Nephron (organoid): ENCODE measurements at regions not wholly inside any gene's neighbourhood (a gene's known extent, or its start where the extent isn't known, plus 50 kb on each side); places are given as distances from the start of the nearest gene placed in this dataset.

Experiments used
- H3K27ac Mint-ChIP-seq, 3 experiments: 2 replicates each; pipeline ENCODE4 v1.8.0; 2020; ENCODE audit warnings: mixed read lengths in 3 of 3, mild to moderate bottlenecking in 2 of 3, moderate library complexity in 1 of 3
- H3K27me3 Mint-ChIP-seq: 2 replicates; pipeline ENCODE4 v1.8.0; 2021; ENCODE audit warnings: low read depth, mild to moderate bottlenecking, moderate library complexity, mixed read lengths
- H3K36me3 Mint-ChIP-seq: 2 replicates; pipeline ENCODE4 v1.8.0; 2020; ENCODE audit warnings: low read depth, mixed read lengths
- H3K4me1 Mint-ChIP-seq: 2 replicates; pipeline ENCODE4 v1.8.0; 2020; ENCODE audit warnings: mixed read lengths
- H3K4me3 Mint-ChIP-seq, 3 experiments: 2 replicates each; pipeline ENCODE4 v1.8.0; 2020; ENCODE audit warnings: mild to moderate bottlenecking in 3 of 3, mixed read lengths in 3 of 3, moderate library complexity in 2 of 3
- H3K9me3 Mint-ChIP-seq: 2 replicates; pipeline ENCODE4 v1.8.0; 2020; ENCODE audit warnings: mixed read lengths
- CTCF ChIP-seq, 3 experiments: fragments of 200-600 bp; sonication (generic); IDR thresholded peaks; one replicate each; pipeline ENCODE4 v1.5.0; 2021; ENCODE audit warnings: antibody characterized with exemption in 3 of 3; ENCODE audit not compliant: unreplicated experiment in 3 of 3

GRCh38 chr13:66071608-66072007 is 1158.5 kb downstream of the PCDH9 start:
- Mint-ChIP-seq H3K27ac (no peak overlapping the region), H3K36me3 (no peaks in the 10 kb centered on the region), H3K4me3 (no peak overlapping the region), H3K4me1 (no peaks in the 10 kb centered on the region), H3K9me3 (no peaks in the 10 kb centered on the region), H3K27me3 (no peaks in the 10 kb centered on the region)
- TF ChIP-seq CTCF (IDR thresholded peaks at IDR 0.05; ENCODE audit: unreplicated experiment in 3 of 3) = no peak

- TF ChIP-seq CTCF (IDR thresholded peaks at IDR 0.05; ENCODE audit: unreplicated experiment in 3 of 3) = no peak
- Mint-ChIP-seq H3K4me1 (no peaks in the 10 kb centered on the region), H3K27ac (no peak overlapping the region), H3K9me3 (no peaks in the 10 kb centered on the region), H3K4me3 (no peak overlapping the region), H3K36me3 (no peaks in the 10 kb centered on the region), H3K27me3 (no peaks in the 10 kb centered on the region)
Observed at GRCh38 chr13:66071029-66071428, 1159.1 kb downstream of the PCDH9 start.

- H3K9me3 Mint-ChIP-seq = no peaks in the 10 kb centered on the region
- H3K27me3 Mint-ChIP-seq = no peaks in the 10 kb centered on the region
- H3K36me3 Mint-ChIP-seq = no peaks in the 10 kb centered on the region
- H3K4me1 Mint-ChIP-seq = no peaks in the 10 kb centered on the region
- H3K27ac Mint-ChIP-seq = no peak overlapping the region
- TF ChIP-seq CTCF (IDR thresholded peaks at IDR 0.05; ENCODE audit: unreplicated experiment in 3 of 3) = no peak
- no peak overlapping the region for H3K4me3 Mint-ChIP-seq
Observed at GRCh38 chr13:66069570-66069969, 1160.6 kb downstream of the PCDH9 start.

- no peak for TF ChIP-seq CTCF (IDR thresholded peaks at IDR 0.05; ENCODE audit: unreplicated experiment in 3 of 3)
- Mint-ChIP-seq H3K4me3 (no peak overlapping the region), H3K9me3 (no peaks in the 10 kb centered on the region)
Observed at GRCh38 chr13:66068683-66069082, 1161.5 kb downstream of the PCDH9 start.

GRCh38 chr13:66048888-66049287 is 1181.2 kb downstream of the PCDH9 start:
- peaks cover 3% of the 10 kb centered on the region for H3K36me3 Mint-ChIP-seq
- no peaks in the 10 kb centered on the region for H3K27me3 Mint-ChIP-seq
- no peak overlapping the region for H3K27ac Mint-ChIP-seq
- no peak overlapping the region for H3K4me3 Mint-ChIP-seq
- no peak for TF ChIP-seq CTCF (IDR thresholded peaks at IDR 0.05; ENCODE audit: unreplicated experiment in 3 of 3)
- H3K4me1 Mint-ChIP-seq = no peaks in the 10 kb centered on the region
- peaks cover 3% of the 10 kb centered on the region for H3K9me3 Mint-ChIP-seq

More at GRCh38 chr13:66068683-66069082, 1161.5 kb downstream of the PCDH9 start:
- H3K27ac Mint-ChIP-seq = no peak overlapping the region
- H3K27me3 Mint-ChIP-seq = peaks cover 3% of the 10 kb centered on the region
- no peaks in the 10 kb centered on the region for H3K4me1 Mint-ChIP-seq
- H3K36me3 Mint-ChIP-seq = no peaks in the 10 kb centered on the region

GRCh38 chr13:66040506-66040905 is 1189.6 kb downstream of the PCDH9 start:
- Mint-ChIP-seq H3K4me1 (no peaks in the 10 kb centered on the region), H3K27ac (no peak overlapping the region), H3K9me3 (peaks cover 4% of the 10 kb centered on the region), H3K4me3 (no peak overlapping the region), H3K36me3 (no peaks in the 10 kb centered on the region), H3K27me3 (no peaks in the 10 kb centered on the region)
- no peak for TF ChIP-seq CTCF (IDR thresholded peaks at IDR 0.05; ENCODE audit: unreplicated experiment in 3 of 3)
